HG03039 (cell line): ENCODE measurements at regions not wholly inside any gene's neighbourhood (a gene's known extent, or its start where the extent isn't known, plus 50 kb on each side); places are given as distances from the start of the nearest gene placed in this dataset.

Source experiments
- ATAC-seq: cut with Tn5 transposase; IDR thresholded peaks from one replicate; pipeline ENCODE4 v1.9.1; 2021; ENCODE audit warnings: mild to moderate bottlenecking, moderate library complexity; ENCODE audit not compliant: unreplicated experiment

DNA sequence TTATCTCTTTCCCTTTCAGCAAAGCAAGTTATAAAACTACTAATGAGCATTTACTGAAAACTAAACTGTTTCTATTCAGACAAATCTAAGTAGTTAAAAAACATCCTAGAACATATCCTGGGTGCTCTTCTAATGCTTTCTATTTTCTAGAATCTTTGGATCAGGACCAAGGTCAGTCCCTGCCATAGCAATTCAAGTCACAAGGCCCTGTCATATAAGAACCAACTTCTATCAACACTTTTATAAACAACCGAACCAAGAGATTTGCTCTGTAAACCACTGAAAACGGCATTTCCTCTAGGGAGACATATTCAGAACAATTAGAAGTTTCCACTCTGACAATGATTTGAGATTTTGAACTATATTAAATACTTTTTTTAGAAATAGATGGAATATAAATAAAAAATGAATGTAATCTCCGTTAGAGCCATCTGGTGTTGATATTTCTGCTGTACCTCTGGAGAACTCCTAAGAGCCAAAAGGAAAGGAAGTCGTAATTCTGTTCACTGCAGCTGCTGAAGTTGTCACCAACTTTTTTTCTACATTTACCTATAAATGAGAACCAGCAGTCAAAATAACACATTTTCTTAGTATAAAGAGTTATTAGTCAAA is 51.4 kb upstream of the LGSN start:
- ATAC-seq = no peak

DNA sequence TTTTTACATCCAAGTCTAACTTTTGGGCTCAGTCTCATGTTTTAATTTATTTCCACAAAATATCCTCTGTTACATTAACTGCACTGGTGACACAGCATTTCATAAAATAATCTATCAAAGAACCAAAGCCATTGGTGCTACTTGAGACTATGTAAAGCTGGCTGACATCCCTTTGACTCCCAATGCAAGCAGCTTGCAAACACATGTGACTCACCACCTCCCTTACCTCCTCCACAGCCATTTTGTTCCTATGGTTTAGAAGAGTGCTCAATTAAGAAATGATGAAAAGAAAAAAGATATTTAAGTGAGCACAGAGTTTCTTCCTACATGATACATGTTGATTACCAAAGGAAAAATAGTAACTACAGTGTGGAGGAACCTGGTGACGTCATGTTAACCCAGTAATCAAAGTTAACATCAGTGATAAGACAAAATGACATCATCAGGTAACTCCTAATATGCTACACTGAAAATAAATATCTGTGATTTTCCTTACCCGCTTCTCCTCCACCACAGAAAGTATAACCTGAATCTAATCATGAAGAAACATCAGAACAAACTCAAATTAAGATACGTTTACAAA is 53.3 kb upstream of the LGSN start:
- no peak for ATAC-seq

DNA sequence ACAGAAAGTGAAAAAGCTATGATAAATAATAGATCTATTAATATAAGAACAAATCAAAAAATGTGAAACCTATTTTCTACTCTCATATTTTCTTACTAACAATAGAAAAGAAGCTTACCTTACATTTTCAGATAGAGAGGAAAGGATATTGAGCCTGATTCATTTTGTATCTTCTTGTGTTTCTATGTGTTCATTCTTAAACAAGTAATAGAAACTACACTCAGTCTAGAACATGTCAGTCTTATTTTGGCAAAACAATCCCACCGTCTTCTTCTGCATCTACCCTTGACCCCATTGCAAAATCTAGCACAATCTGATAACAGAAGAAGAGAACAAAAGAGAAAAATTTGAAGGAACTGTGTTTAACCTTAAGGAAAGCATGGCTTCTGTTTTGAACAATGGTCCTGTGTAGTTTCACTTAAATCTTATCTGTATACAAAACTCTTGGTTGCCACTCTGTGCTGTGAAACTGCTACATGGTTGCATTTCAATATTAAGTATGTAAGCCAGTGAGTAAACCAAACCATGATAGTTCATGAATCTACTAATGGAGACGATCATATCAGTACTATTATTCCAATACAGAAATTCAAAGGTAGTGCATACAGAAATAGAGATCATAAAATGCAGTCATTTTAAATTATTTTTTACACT is 69.5 kb upstream of the LGSN start:
- ATAC-seq = peak; percentile 57

DNA sequence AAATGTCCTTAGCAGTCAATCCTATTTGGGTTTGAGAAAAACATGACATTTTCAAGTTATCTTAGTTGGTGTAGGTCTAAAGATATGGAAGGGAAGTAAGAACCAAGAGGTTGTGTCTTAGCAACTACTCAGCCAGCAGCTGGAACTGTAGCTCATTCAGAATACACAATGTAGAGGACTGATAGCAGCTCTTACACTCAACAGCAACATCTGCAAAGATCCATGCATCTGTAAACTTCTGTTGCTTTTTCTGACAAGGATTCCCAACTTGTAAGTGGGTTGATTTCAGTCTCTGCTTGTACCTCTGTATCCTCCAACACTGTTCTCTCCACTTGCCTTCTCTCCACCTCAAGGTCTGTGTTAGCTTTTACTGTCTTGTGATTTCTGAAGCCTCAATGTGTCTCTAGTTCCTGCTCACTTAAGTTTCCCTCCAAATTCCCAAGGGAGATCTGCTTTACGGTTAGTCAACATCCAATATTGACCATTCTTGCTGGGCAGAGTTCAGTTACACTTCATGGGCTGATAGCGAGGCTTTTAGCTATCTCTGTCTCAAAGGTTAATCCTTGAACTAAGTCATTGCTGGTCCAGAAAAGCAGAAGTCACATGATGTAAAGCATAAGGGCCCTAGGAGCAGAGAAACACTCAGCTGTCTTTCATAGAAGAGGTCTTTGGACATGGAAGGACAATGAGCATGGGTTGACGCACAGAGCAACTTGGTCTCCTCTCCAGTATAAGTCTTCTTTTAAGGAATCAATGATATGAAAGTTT is 71.6 kb upstream of the LGSN start:
- no peak for ATAC-seq

DNA sequence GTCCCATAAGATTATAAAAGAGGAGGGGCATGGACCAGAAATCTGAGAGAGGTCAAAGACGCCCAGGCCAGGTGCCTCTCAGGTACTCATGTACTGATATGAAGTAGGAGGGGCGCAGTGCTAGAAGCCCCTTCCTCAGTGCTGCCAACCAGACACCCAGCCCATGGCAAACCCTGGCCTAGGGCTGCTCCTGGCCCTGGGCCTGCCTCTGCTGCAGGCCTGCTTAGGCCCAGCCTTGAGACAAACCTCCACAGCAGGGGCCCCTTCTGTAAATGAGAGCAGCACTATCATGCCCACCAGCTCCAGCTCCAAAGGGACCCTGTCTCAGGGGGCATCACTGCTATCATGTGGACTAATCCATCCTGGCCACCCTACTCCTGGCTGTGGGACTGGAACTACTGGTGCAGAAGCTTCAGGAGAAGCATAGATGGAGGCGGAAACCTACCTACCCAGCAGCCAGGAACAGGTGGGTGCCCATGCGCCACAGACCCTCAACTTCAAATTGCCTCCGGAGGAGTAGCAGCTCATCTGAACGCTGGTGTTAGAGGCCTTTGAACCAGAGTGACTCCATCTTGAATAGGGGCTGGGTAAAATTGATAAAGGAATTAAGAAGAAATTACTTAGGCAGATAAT is 72.4 kb upstream of the LGSN start:
- ATAC-seq = no peak

DNA sequence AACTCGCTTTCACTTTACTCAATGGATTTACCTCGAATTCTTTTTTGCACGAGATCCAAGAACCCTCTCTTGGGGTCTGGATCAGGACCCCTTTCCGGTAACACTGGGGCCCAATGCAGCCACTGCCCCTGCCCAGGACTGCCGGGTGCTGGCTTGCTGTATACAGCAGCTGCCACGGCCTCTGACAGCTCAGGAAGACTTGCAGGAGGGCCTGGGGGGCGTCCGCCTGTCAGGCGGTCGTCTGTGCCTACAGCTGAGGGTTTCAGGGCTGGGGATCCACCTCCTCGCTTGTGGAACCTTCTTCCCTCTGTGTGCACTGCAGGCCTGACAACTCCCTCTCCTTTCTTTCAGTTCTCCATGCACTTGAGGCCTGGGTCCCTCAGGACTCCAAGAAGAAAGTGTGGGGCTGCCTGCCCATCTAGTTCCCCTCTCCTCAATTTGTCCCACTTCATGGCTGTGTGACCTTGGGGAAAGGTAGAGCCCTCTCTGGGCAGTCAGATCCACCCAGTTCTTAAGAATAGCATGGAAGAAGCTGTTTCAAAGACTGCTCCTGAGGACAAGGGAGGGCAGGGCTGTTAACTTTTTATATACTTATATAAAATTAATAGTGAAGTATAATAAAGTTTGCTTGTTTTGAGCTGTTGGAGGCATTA is 75.0 kb upstream of the LGSN start:
- no peak for ATAC-seq

DNA sequence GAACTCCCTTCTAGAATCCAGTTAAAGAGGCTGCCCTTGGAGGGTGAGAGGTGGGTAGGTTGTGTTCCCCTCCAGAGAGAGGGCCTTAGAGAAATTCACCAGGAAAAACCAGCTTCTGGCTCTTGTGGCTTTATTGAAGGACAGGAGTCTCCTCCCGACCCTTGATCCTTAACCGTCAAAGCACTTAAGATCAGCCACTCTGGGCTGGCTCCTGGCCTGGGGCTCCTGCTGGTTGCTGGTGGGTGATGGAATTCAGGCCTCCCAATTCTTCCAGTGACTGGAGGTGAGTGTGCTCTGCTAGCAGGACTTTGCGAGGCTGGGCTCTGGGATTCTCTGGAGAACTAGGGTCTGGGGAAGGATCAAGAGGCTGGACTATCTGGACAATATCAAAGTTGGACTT is 75.6 kb upstream of the LGSN start:
- ATAC-seq = no peak

DNA sequence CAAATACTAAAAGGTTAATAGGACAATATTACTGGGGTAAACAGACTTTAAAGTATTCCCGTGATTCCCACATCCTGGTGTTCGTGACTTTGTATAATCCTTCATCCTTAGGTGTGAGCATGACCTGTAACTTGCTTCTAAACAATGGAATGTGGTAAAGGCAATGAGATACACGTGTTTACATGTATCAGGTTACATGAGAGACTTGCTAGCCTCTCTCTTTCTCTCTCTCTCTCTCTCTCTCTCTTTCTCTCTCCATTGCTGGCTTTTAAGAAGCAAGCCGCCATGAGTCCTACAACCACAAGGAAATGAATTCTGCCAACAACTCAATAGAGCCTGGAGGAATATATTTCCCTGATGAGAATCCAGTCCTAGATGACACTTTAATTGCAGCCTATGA is 83.9 kb upstream of the LGSN start:
- ATAC-seq = no peak

DNA sequence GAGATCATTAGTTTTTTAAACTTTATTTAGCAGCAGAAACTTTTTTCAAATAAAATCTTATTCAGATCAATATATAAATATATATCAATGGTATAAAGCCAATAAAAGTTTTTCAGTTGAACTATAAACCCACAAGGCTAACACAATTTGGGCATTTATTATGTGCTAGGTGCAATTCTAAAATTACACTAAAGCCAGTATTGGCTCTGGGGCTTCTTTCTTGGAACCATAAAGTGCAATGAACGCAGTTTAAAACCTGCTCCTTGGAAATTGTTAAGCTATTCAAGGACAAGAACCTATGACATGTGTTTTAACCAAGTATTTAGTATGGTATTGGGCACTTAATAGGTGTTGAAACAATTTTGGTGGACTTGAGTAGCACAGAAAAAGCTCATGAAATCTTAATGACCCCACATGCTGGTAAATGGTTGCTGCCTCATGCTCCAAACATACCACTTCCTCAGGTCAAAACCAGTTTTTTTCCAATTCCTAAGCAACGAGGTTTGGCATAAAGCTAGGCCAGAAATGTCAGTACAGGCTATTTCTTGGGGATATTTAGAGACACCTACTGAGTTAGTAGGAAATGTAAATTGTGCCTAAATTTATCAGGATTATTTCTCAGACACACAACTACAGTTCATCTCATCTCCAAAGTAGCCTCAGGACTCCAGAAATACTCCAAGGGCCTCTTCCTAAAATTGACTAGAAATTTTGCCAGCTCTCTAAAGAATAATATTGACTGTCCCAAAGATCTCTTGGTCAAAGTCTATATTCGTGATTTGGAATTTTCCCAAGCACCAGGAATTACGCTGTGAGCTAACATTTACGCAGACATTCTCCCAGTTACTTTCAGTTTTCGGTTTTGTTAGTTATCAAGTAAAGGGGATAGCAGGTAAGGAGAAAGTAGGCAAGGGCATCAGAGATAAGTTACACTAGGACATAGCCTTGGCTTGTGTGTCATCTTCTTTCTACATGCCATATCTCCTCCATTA is 90.9 kb upstream of the LGSN start:
- ATAC-seq = no peak

DNA sequence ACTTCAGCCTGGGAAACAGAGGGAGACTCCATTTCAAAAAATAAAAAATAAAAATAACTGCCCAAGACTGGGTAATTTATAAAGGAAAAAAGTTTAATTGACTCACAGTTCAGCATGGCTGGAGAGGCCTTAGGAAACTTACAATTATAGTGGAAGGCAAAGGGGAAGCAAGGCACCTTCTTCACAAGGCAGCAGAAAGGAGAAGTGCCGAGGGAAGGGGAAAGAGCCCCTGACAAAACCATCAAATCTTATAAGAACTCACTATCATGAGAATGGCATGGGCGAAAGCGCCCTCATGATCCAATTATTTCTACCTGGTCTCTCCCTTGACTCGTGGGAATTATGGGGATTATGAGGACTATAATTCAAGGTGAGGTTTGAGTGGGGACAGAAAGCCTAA is 95.5 kb upstream of the LGSN start:
- ATAC-seq = no peak

DNA sequence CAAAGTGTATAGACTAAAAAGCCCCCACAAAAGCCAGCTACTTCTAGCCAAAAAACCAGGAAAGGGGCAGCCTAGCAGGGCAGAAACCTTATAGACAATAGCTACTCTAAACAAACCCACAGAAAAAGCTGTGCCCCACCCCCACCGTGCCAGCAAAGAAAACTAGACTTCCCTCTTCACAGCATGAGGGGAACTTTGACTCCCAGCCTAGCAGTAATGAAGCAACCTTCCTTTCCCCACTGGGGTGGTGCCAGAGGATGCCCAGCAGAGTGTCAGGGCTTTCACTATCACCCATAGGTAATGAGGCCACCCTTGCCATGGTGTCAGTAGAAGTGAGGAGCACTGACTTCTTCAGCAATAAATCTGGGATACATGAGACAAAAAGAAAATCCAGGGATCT is 99.0 kb upstream of the LGSN start:
- ATAC-seq = no peak

DNA sequence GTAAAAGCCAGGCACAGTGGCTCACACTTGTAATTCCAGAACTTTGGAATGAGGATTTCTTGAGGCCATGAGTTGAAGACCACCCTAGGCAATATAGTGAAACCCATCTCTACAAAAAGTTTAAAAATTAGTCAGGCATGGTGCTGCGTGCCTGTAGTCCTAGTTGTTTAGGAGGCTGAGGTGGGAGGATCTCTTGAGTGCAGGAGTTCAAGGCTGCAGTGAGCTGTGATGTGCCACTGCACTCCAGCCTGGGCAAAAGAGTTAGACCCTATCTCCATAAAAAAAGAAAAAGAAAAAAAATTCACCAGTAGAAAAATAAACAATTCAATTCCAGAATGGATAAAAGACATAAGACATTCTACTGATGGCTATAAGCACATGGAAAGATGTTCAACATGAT is 104.9 kb upstream of the LGSN start:
- no peak for ATAC-seq

DNA sequence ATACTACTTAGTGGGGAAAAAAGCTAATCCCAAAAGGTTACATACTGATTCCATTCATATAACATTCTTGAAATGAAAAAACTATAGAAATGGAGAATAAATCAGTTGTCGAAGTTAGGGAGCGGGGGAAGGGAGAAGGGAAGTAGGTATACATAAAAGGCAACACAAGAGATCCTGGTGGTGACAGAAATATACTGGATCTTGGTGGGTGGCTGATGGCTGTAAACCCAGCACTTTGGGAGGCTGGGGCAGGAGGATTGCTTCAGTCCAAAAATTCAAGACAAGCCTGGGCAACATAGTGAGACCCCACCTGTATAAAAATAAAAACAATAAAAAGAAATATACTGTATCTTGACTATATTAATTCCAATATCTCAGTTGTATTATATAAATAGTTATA is 105.7 kb upstream of the LGSN start:
- no peak for ATAC-seq

DNA sequence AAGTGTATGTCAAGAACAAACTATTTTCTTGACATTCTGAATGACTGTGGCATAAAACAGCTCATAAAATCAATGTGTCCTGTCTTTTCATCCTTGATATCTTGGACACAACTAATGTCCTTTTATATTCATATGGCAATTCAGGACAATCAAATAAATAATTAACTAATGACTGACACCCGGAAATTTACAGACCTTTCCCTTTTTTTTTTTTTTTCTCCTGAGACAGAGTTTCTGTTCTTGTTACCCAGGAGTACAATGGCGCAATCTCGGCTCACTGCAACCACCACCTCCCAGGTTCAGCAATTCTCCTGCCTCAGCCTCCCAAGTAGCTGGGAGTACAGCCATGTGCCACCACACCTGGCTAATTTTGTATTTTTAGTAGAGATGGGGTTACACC is 107.1 kb upstream of the LGSN start:
- ATAC-seq = no peak

DNA sequence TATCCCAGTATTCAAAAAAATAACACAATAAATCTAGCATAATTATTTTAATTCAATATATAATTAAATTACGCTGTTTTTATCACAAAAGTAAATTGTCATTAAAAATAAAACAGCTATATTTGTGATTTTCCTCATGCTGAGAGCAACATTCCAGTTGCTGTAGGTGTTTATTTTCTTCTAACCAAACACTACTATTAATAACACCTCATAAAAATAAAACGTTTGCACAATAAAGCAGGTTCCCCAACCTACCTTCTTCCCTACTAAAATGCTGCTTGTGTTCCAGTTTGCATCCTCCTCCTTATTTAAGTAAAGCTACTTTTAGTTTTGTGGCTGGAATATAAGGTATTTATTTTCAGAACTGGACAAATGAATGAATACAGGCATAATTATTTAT is 108.2 kb upstream of the LGSN start:
- no peak for ATAC-seq

DNA sequence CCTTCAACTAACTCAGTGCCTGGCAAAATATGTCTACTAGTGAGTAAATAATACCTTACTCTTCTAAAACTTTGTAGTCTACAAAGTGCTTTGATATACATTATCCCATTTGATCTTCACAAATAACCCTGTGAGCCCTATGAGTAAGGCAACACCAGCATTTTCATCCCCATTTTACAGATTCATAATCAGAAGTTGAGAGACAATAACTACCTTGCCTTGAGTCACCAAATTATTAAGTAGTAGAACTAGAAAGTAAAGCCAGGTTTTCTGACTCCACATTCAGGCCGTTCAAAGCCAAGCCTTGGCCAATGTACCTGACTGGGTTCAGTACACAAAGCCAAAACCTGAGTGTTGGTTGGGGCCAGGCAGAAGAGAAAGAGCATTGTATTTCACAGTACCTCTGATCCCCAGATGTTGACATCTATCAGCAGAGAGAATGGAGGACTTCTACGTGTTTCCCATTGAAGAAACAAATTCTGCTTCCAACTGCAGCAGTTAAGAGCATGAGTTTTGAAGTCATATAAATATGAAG is 111.3 kb upstream of the LGSN start:
- no peak for ATAC-seq

DNA sequence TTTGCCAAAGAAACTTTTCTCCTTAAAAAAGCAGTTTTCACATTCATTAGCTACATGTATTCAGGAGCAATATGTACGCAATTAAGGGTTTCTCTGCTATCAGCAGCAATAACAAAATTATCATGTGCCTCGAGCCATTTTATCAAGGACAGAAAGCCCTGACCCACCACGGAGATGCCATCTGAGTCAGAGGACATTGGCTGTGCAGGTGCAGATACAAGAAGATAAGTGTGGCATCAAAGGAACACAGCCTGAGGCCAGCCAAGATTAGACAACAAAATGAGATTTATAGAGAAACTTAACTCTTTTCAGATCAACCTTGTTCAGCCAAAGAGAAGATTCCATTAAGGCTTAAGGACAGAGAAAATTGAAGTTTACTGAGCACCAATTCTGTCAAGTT is 115.2 kb upstream of the LGSN start:
- no peak for ATAC-seq

DNA sequence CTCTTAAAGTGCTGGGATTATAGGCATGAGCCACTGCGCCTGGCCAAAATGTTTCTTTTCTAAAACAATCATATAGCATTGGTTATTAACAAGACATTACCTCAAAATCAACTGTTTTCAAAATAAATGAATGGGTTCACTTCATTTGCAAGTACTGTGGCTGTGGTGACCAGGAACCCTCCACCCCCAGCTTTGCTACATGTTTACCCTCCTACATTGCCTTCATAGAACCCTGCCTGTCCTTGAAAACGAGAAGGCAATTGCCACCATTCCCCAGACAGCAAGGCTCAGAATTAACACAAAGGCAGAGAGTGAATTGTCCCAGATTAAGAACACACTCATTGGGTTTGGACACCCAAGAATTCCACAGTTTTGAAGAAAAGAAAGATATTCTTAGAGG is 116.6 kb upstream of the LGSN start:
- no peak for ATAC-seq

DNA sequence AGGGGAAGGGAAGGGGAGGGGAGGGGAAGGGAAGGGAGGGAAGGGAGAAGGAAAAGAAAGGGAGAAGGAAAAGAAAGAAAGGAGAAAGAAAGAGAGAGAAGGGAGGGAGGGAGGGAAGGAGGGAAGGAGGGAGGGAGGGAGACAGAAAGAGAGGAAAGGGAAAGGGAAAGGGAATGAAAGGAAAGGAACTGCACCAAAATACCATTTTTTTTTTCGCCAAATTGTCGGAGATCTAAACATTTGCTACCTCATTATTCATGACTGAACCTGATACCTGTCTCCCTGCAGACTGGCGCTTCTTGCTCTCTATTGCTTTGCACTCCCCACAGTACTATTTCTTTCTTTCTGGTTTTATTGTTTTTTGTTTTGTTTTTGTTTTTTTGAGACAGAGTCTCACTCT is 117.3 kb upstream of the LGSN start:
- ATAC-seq = no peak

DNA sequence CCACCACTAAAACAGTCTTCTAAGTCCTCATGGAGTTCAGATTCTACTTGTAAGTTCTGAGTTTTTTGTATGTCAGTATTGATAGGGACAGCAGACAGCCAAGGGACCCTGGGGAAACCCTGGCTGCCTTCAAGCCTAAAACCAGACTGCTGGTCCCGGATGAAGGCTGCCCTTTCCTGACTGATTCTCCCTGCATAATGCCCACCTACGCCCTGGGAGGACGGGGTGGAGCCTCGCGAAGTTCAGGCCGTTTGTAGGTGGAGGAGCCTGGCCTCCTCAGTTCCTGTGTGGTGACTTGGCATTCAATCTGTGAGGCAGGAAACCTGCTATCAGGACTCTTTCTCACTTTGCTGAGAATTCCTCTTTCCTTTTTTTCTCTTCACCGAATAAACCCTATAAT is 120.3 kb upstream of the LGSN start:
- ATAC-seq = no peak
